Forelimb muscle (tissue), 1 donor: ENCODE measurements at regions not wholly inside any gene's neighbourhood (a gene's known extent, or its start where the extent isn't known, plus 50 kb on each side); places are given as distances from the start of the nearest gene placed in this dataset.

ENCODE experiments used
- DNase-seq: peaks from one replicate; pipeline ENCODE4 v3.0.0-alpha.2; 2013; ENCODE audit warnings: low read depth

GRCh38 chrX:134747006-134747405 lies 50.0 kb downstream of the PABIR2 start:
- DNase-seq, result no peak

- no peak for DNase-seq
Measured at GRCh38 chrX:134746410-134746785, 50.6 kb downstream of the PABIR2 start.

GRCh38 chrX:134745636-134746409 lies 51.2 kb downstream of the PABIR2 start:
- no peak for DNase-seq

GRCh38 chrX:134743091-134743490 lies 53.9 kb downstream of the PABIR2 start:
- no peak for DNase-seq

GRCh38 chrX:134742573-134742972 lies 54.4 kb downstream of the PABIR2 start:
- DNase-seq, result no peak

GRCh38 chrX:134741746-134742145 lies 55.3 kb downstream of the PABIR2 start:
- DNase-seq, result peak; percentile 78

- no peak for DNase-seq
Measured at GRCh38 chrX:134738986-134739740, 57.8 kb downstream of the PABIR2 start.

GRCh38 chrX:134738445-134738844 lies 58.6 kb downstream of the PABIR2 start:
- no peak for DNase-seq

- no peak for DNase-seq
Measured at GRCh38 chrX:134737721-134738369, 59.2 kb downstream of the PABIR2 start.

- no peak for DNase-seq
Measured at GRCh38 chrX:134737061-134737460, 59.9 kb downstream of the PABIR2 start.

GRCh38 chrX:134736356-134736755 lies 60.6 kb downstream of the PABIR2 start:
- no peak for DNase-seq

- DNase-seq, result no peak
Measured at GRCh38 chrX:134735015-134735414, 62.0 kb downstream of the PABIR2 start.

GRCh38 chrX:134734466-134734952 lies 62.5 kb downstream of the PABIR2 start:
- no peak for DNase-seq

- no peak for DNase-seq
Measured at GRCh38 chrX:134733591-134733990, 63.4 kb downstream of the PABIR2 start.

- DNase-seq, result no peak
Measured at GRCh38 chrX:134732676-134733075, 64.3 kb downstream of the PABIR2 start.

GRCh38 chrX:134732152-134732551 lies 64.9 kb downstream of the PABIR2 start:
- no peak for DNase-seq

- no peak for DNase-seq
Measured at GRCh38 chrX:134727363-134727762, 69.1 kb upstream of the PLAC1 start.

GRCh38 chrX:134725103-134725690 lies 66.9 kb upstream of the PLAC1 start:
- DNase-seq, result no peak

- DNase-seq, result no peak
Measured at GRCh38 chrX:134721766-134722532, 63.7 kb upstream of the PLAC1 start.

- no peak for DNase-seq
Measured at GRCh38 chrX:134718966-134719317, 60.7 kb upstream of the PLAC1 start.
